PFSK-1 (cell line): ENCODE measurements at regions not wholly inside any gene's neighbourhood (a gene's known extent, or its start where the extent isn't known, plus 50 kb on each side); places are given as distances from the start of the nearest gene placed in this dataset.

Experiments
- FOXP2 ChIP-seq: optimal IDR thresholded peaks from 2 replicates; pipeline ENCODE3; 2011; ENCODE audit warnings: borderline replicate concordance, control low read depth, inconsistent platforms; ENCODE audit not compliant: insufficient read depth; ENCODE audit errors: extremely low read length, extremely low read depth
- POLR2AphosphoS5 ChIP-seq: IDR thresholded peaks from 2 replicates; pipeline ENCODE4 v1.6.1; 2012; ENCODE audit warnings: low read depth, mild to moderate bottlenecking, control low read depth, low read length, moderate library complexity
- SIN3A ChIP-seq: IDR thresholded peaks from 2 replicates; pipeline ENCODE4 v1.6.1; 2012; ENCODE audit warnings: mild to moderate bottlenecking, low read length, moderate library complexity, borderline replicate concordance; ENCODE audit not compliant: insufficient read depth
- TAF1 ChIP-seq: IDR thresholded peaks from 2 replicates; pipeline ENCODE4 v1.6.1; 2012; ENCODE audit warnings: low read length, control low read depth, borderline replicate concordance; ENCODE audit not compliant: insufficient read depth
- TF ChIP-seq, protein P1 (sequence below), 2 experiments: IDR thresholded peaks; 2 replicates each; pipeline versions ENCODE4 v1.6.1 to v1.8.0; 2011 to 2012; ENCODE audit warnings: low read depth in 2 of 2, low read length in 2 of 2, control low read depth in 1 of 2, inconsistent platforms in 1 of 2, mild to moderate bottlenecking in 1 of 2, moderate library complexity in 1 of 2; ENCODE audit not compliant: insufficient read depth in 1 of 2

- no peak for TF ChIP-seq SIN3A
- TF ChIP-seq, protein P1, sequence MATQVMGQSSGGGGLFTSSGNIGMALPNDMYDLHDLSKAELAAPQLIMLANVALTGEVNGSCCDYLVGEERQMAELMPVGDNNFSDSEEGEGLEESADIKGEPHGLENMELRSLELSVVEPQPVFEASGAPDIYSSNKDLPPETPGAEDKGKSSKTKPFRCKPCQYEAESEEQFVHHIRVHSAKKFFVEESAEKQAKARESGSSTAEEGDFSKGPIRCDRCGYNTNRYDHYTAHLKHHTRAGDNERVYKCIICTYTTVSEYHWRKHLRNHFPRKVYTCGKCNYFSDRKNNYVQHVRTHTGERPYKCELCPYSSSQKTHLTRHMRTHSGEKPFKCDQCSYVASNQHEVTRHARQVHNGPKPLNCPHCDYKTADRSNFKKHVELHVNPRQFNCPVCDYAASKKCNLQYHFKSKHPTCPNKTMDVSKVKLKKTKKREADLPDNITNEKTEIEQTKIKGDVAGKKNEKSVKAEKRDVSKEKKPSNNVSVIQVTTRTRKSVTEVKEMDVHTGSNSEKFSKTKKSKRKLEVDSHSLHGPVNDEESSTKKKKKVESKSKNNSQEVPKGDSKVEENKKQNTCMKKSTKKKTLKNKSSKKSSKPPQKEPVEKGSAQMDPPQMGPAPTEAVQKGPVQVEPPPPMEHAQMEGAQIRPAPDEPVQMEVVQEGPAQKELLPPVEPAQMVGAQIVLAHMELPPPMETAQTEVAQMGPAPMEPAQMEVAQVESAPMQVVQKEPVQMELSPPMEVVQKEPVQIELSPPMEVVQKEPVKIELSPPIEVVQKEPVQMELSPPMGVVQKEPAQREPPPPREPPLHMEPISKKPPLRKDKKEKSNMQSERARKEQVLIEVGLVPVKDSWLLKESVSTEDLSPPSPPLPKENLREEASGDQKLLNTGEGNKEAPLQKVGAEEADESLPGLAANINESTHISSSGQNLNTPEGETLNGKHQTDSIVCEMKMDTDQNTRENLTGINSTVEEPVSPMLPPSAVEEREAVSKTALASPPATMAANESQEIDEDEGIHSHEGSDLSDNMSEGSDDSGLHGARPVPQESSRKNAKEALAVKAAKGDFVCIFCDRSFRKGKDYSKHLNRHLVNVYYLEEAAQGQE (IDR thresholded peaks at IDR 0.05; ENCODE audit: insufficient read depth in 1 of 2, low read depth in 2 of 2, low read length in 2 of 2), result no peak
- TF ChIP-seq POLR2AphosphoS5, result no peak
- TF ChIP-seq TAF1, result no peak
- TF ChIP-seq FOXP2, result no peak
Observed at GRCh38 chr2:11092701-11093335, 62.4 kb upstream of the SLC66A3 start.
